Duodenal mucosa (tissue), 2 donors: ENCODE measurements at regions not wholly inside any gene's neighbourhood (a gene's known extent, or its start where the extent isn't known, plus 50 kb on each side); places are given as distances from the start of the nearest gene placed in this dataset.
"Not testable (repeated sequence)": the region's sequence is repeated elsewhere in the genome, so short reads cannot be mapped to it uniquely, and the experiment has no call there.

Experiments used
- H3K27ac ChIP-seq: one replicate; pipeline ENCODE4 v1.7.0; 2013; ENCODE audit warnings: low read depth, low read length
- H3K27me3 ChIP-seq, 2 donors: one replicate each; pipeline ENCODE4 v1.7.0; 2013; ENCODE audit warnings: low read length in 2 of 2, control low read depth in 1 of 2; ENCODE audit not compliant: insufficient read depth in 2 of 2, control insufficient read depth in 1 of 2
- H3K36me3 ChIP-seq, 2 donors: one replicate each; pipeline ENCODE4 v1.7.0; 2013; ENCODE audit warnings: low read length in 2 of 2, control low read depth in 1 of 2; ENCODE audit not compliant: insufficient read depth in 2 of 2, control insufficient read depth in 1 of 2
- H3K4me1 ChIP-seq, 2 donors: one replicate each; pipeline ENCODE4 v1.7.0; 2013; ENCODE audit warnings: low read length in 2 of 2, control low read depth in 1 of 2; ENCODE audit not compliant: insufficient read depth in 2 of 2, control insufficient read depth in 1 of 2
- H3K4me3 ChIP-seq, 2 donors: one replicate each; pipeline ENCODE4 v1.7.0; 2013; ENCODE audit warnings: low read length in 2 of 2, low read depth in 1 of 2
- H3K9ac ChIP-seq, 2 donors: one replicate each; pipeline ENCODE4 v1.7.0; 2013; ENCODE audit warnings: low read length in 2 of 2, low read depth in 1 of 2
- H3K9me3 ChIP-seq, 2 donors: one replicate each; pipeline ENCODE4 v1.7.0; 2013; ENCODE audit warnings: low read length in 2 of 2, control low read depth in 1 of 2; ENCODE audit not compliant: control insufficient read depth in 1 of 2

DNA sequence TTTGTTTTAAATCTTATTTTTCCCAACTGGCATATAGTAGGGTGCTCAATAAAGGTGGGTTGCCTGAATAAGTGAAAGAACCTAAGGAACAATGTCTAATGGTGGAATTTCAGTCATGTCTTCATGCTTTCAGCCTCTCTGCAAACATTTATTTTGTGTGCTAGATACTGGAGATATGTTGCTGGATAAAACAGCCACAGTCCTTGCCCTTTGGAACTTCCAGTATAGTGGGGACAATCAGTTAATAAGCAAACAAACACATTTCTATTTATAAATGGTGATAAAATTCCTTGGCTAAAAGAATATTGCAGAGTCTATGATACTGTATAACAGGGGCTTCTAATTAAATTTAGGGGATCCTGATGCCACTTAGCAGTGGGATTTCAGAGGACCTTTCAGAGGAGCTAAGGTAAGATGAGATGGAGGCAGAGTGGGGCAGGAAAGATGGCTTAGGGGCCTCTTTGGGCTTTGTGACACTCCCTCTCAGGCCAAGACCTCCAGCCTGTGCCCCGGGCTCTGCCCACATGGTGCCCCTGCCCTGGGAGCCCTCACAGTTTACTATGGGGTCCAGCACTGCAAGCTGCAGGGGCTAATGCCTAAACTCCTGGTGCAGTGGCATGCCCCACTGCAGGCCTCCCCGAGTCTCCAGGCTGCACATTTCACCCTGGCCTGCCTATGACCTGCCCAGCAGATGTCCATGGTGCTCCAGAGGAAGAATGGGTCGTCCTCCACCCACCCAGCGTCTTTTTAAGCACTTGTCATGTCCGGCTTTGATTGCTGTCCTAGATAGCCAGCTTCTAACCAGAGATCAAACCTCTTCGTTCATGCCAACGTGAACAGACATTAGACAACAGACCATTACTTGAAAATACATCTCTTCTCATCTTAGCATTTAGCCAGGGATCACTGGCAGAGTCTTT, 61.6 kb upstream of the PRR23C start:
- Histone ChIP-seq H3K27me3 (no peaks in the 10 kb centered on the region), H3K36me3 (no peaks in the 10 kb centered on the region), H3K4me1 (peaks cover 30 to 35% of the 10 kb centered on the region in 2 donors), H3K9ac (no peak overlapping the region), H3K4me3 (no peak overlapping the region), H3K9me3 (no peaks in the 10 kb centered on the region), H3K27ac (no peak overlapping the region)

DNA sequence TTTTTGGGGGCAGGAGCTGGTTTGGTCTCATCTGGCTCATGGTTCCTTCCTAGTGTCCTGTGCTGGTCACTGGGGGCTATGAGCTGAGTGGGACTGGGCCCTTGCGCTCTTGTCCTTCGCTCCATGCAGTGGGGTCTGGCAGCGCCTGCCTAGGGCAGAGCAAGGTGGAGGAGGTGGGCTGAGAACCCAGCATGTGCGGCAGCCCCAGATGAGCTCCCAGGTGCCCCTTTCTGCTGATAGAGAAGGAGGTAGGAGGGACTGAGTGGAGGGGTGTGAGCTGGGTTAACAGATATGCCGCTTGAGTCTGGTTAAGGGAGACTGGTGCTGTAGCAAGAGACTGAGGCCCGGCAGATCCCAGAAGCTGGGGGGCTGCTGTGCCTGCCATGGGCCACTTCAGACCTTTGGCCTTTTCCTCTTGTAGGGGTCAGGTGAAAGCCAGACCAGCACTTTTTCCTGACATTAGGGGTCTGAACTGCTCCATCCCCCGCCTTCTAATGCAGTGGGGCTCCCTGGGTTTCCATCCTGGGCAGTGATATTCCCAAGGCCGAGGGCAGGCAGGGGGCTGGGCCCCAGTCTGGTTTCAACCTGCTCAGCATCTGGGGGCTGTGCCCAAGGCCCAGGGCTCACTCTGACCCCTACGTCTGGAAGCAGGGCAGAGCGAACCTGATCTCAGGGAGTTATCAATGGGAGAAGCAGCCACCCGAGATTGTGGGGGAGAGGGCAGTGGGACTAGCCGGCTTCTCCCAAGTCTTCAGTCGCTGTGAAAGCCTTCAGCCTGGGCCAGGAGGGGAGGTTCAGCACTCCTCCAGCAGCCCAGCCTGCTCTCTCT, 62.9 kb upstream of the PRR23C start:
- no peaks in the 10 kb centered on the region for H3K36me3 ChIP-seq
- no peaks in the 10 kb centered on the region for H3K27me3 ChIP-seq
- no peak overlapping the region for H3K9ac ChIP-seq
- peaks cover 30 to 35% of the 10 kb centered on the region in 2 donors for H3K4me1 ChIP-seq
- H3K27ac ChIP-seq: no peak overlapping the region
- no peaks in the 10 kb centered on the region for H3K9me3 ChIP-seq
- no peak overlapping the region for H3K4me3 ChIP-seq

DNA sequence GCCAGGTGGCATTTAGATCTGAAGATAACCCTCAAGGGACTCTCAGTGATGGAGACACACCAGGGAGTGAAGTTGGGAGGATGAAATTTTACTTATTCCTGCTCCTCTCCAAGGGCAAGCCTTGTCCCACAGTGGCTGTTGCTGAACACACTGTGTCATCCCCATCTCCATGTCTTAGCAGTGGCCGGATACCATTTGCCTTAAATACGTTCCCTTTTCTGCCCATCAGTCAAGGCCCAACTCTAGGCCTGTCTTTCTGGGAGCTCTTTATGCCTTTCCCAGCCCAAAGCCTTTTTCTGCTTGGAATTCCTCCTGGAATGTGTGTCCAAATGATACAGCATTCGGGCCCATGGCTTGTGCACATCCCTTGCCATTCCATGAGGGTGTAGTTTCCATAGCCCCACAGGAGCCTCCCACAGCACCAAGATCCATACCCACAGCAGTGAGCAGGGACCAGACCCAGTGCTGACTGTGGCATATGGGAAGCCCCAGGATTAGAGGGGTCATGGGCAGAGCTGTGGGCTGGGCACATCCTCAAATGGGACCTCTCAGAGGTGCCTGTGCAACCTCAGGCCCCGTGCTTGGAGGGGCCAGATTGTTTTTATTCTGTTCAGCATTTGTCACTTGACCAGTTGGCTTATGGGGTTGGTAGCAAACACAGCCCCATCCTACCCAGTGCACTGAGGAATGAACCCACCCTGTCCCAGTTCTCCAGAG, 63.7 kb upstream of the PRR23C start:
- H3K27me3 ChIP-seq: no peaks in the 10 kb centered on the region
- H3K9ac ChIP-seq: no peak overlapping the region
- no peak overlapping the region for H3K27ac ChIP-seq
- no peaks in the 10 kb centered on the region for H3K9me3 ChIP-seq
- no peak overlapping the region for H3K4me3 ChIP-seq
- H3K4me1 ChIP-seq: peaks cover 30 to 35% of the 10 kb centered on the region in 2 donors
- no peaks in the 10 kb centered on the region for H3K36me3 ChIP-seq

DNA sequence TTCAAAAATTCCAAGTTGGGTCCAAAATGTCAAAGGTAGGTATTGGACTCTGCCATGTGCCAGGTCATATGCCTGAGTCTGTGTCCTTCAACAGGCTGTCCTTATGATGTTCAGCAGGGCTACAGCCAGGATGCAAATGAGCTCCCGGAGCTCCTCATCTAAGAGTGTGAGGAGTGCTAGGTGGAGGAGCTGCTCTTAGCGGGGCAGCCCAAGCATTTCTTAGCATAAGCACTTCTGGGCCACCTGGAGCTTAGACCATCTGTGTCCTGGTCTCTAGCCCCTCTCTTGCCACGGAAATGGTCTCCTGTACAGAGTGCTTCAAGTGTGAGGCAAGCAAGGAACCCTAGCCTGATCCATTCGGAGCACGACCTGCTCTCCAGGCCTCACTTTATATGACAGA, 64.6 kb upstream of the PRR23C start:
- Histone ChIP-seq H3K4me1 (peaks cover 30 to 35% of the 10 kb centered on the region in 2 donors), H3K9ac (no peak overlapping the region), H3K9me3 (no peaks in the 10 kb centered on the region), H3K27ac (no peak overlapping the region), H3K27me3 (no peaks in the 10 kb centered on the region), H3K4me3 (no peak overlapping the region), H3K36me3 (no peaks in the 10 kb centered on the region)

DNA sequence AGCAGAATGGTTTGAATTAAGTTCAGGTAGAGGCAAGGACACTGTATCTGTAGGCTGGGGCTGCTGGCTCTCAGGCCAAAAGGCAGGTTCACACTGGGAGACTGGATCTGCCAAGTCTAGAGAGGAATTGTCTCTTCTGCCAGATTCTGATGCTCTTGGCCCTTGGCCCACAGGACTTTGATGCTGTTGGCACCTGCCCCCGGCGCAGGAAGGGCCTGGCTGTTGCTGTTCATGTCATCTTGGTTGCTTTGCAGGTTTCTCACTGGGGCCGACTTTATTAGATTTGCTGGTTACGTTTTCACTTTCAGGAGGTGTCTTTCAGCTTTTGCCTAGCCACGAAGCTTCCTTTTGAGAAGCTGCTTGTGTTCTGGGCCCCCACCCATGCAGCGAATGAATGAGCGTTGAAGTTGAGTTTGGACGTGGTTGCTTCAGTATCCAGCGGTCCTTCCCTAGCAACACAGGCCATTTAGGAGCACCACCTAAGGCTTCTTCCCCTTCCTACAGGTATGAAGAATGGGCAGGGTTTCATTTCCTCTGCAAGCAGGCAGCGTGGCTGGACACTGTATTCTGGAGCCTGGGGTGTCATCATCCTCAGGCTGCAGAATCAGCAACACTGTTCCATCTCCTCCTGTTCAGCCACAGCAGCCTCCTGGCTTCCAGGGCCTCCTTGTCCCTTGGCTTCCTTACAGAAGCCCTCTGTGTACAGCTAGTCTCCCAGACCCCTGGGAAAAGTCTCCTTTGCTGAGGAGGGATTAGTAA, 65.6 kb upstream of the PRR23C start:
- H3K27ac ChIP-seq: no peak overlapping the region
- H3K36me3 ChIP-seq: no peaks in the 10 kb centered on the region
- H3K27me3 ChIP-seq: no peaks in the 10 kb centered on the region
- no peaks in the 10 kb centered on the region for H3K9me3 ChIP-seq
- peaks cover 27 to 29% of the 10 kb centered on the region in 2 donors for H3K4me1 ChIP-seq
- no peak overlapping the region for H3K9ac ChIP-seq
- H3K4me3 ChIP-seq: peak overlapping the region; percentile 32 to 47

DNA sequence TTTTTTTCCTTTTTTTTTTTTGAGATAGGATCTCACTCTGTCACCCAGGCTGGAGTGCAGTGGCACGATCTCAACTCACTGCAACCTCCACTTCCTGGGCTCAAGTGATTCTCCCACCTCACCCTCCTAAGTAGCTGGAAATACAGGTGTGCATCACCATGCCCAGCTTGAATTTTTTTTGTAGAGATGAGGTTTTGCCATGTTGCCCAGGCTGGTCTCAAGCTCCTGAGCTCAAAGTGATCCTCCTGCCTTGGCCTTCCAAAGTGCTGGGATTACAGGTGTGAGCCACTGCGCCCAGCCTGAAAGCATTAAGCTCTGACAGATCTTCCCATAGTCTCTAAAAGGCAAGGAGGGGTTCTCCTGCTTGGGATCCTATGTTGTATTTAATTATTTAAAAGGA, 66.2 kb upstream of the PRR23C start:
- not testable (repeated sequence) for H3K9ac ChIP-seq, H3K9me3 ChIP-seq, H3K27me3 ChIP-seq, H3K4me3 ChIP-seq, H3K27ac ChIP-seq, H3K36me3 ChIP-seq
- H3K4me1 ChIP-seq: peaks cover 21 to 23% of the 10 kb centered on the region in 2 donors

DNA sequence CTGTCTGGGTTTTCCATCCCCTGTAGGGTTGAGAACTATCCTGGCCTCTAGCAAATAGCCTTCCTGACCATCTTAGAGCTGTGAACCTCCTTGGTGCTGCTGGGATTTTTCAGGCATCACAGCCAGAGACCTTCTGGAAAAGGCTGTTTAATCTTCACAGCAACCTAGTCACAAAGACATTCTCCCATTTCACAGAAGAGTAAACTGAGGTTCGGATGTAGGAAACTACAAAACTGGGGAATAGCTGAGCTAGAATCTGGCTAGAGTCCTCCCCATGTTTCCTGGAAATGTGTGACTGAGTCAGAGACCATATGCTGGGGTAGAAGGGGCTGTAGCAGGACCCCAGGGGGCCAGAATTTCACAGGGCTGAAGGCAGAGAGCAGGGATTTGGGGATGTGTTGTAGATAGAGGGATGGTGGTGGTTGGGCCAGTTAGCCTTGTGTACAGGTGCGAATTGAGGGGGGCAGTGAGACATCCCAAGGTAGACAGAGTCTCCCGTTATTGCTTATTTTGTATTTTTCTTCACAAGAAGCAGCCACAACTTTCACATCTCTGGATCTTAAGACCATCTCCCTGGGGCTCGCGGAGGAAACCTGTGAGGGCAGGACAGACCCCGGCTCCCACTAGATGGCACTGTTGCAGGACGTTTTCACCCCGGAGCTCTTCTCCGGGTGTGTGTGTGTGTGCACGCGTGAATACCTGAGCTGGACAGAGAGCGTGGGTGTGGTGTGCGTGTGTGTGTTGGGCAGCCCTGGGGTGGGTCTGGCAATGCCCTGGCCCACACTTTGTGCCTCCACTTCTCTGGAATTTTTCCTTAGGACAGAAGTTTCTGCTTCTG, 66.9 kb upstream of the PRR23C start:
- H3K4me3 ChIP-seq: no peak overlapping the region
- no peaks in the 10 kb centered on the region for H3K36me3 ChIP-seq
- no peaks in the 10 kb centered on the region for H3K27me3 ChIP-seq
- H3K27ac ChIP-seq: no peak overlapping the region
- no peak overlapping the region for H3K9ac ChIP-seq
- H3K9me3 ChIP-seq: no peaks in the 10 kb centered on the region
- peaks cover 14 to 17% of the 10 kb centered on the region in 2 donors for H3K4me1 ChIP-seq

DNA sequence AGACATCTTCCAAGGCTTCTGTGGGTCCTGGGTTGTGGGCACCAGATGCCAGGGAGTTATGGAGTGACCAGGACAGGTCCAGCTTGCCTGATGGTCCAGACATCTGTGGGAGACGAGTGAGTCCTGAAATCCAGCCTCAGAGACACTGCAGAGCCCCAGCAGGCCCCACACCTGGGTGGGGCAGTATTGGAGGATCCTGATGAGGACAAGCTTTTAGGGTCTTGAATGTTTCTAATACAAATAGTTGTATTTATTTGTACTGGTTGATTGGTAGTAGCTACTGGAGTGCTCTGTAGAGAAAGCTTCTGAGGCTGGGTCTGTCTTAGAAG, 67.5 kb upstream of the PRR23C start:
- H3K36me3 ChIP-seq: no peaks in the 10 kb centered on the region
- no peak overlapping the region for H3K9ac ChIP-seq
- H3K9me3 ChIP-seq: no peaks in the 10 kb centered on the region
- H3K4me3 ChIP-seq: no peak overlapping the region
- no peak overlapping the region for H3K27ac ChIP-seq
- H3K27me3 ChIP-seq: no peaks in the 10 kb centered on the region
- H3K4me1 ChIP-seq: peaks cover 8 to 11% of the 10 kb centered on the region in 2 donors
